GM06990 (cell line): ENCODE measurements at regions not wholly inside any gene's neighbourhood (a gene's known extent, or its start where the extent isn't known, plus 50 kb on each side); places are given as distances from the start of the nearest gene placed in this dataset.
"Not testable (repeated sequence)": the region's sequence is repeated elsewhere in the genome, so short reads cannot be mapped to it uniquely, and the experiment has no call there.

ENCODE experiments used
- DNase-seq: peaks from one replicate; pipeline ENCODE4 v3.0.0-alpha.2; 2011; ENCODE audit not compliant: insufficient read length; ENCODE audit errors: extremely low read depth
- H3K27me3 ChIP-seq: replicated peaks from 2 replicates; pipeline ENCODE4 v1.6.0; 2011; ENCODE audit warnings: low read length; ENCODE audit not compliant: control insufficient read depth, insufficient read depth
- H3K36me3 ChIP-seq: 2 replicates; pipeline ENCODE4 v1.5.1; 2011; ENCODE audit warnings: low read length; ENCODE audit not compliant: control insufficient read depth, insufficient read depth
- H3K4me3 ChIP-seq: replicated peaks from 2 replicates; pipeline ENCODE4 v1.5.1; 2011; ENCODE audit warnings: low read depth, mild to moderate bottlenecking, control low read depth, low read length
- CTCF ChIP-seq: IDR thresholded peaks from 2 replicates; pipeline ENCODE4 v1.5.1; 2011; ENCODE audit warnings: low read length, control low read depth, mild to moderate bottlenecking, inconsistent platforms; ENCODE audit not compliant: insufficient read depth, poor library complexity, severe bottlenecking

- H3K27me3 ChIP-seq, result 0 out of 2 replicates have a peak, but pooled peaks cover 1% of the 10 kb centered on the region
- H3K36me3 ChIP-seq, result no peaks in the 10 kb centered on the region
- no peak for DNase-seq
- no peak for TF ChIP-seq CTCF
- no peak overlapping the region for H3K4me3 ChIP-seq
These were observed 130.6 kb upstream of the PDE4D start for GRCh38 chr5:60024104-60024503.

GRCh38 chr5:60023255-60023654 is 129.7 kb upstream of the PDE4D start:
- Histone ChIP-seq H3K36me3 (no peaks in the 10 kb centered on the region), H3K27me3 (0 out of 2 replicates have a peak, but pooled peaks cover 1% of the 10 kb centered on the region), H3K4me3 (no peak overlapping the region)
- no peak for TF ChIP-seq CTCF
- DNase-seq, result no peak

- no peak for DNase-seq
- no peak overlapping the region for H3K4me3 ChIP-seq
- 0 out of 2 replicates have a peak, but pooled peaks cover 1% of the 10 kb centered on the region for H3K27me3 ChIP-seq
- no peaks in the 10 kb centered on the region for H3K36me3 ChIP-seq
- TF ChIP-seq CTCF, result no peak
These were observed 126.9 kb upstream of the PDE4D start for GRCh38 chr5:60020457-60020856.

GRCh38 chr5:60018960-60019359 is 125.4 kb upstream of the PDE4D start:
- DNase-seq, H3K36me3 ChIP-seq, H3K27me3 ChIP-seq, H3K4me3 ChIP-seq: not testable (repeated sequence)

- H3K4me3 ChIP-seq, result no peak overlapping the region
- 0 out of 2 replicates have a peak, but pooled peaks cover 1% of the 10 kb centered on the region for H3K27me3 ChIP-seq
- H3K36me3 ChIP-seq, result no peaks in the 10 kb centered on the region
- TF ChIP-seq CTCF, result no peak
- no peak for DNase-seq
These were observed 124.6 kb upstream of the PDE4D start for GRCh38 chr5:60018091-60018490.

- Histone ChIP-seq H3K36me3 (no peaks in the 10 kb centered on the region), H3K27me3 (no peaks in the 10 kb centered on the region), H3K4me3 (no peak overlapping the region)
- no peak for DNase-seq
- TF ChIP-seq CTCF, result no peak
These were observed 120.8 kb upstream of the PDE4D start for GRCh38 chr5:60014331-60014730.
